Adipocyte (in vitro differentiated cells): ENCODE measurements at regions not wholly inside any gene's neighbourhood (a gene's known extent, or its start where the extent isn't known, plus 50 kb on each side); places are given as distances from the start of the nearest gene placed in this dataset.
"Not testable (repeated sequence)": the region's sequence is repeated elsewhere in the genome, so short reads cannot be mapped to it uniquely, and the experiment has no call there.

Source experiments
- DNase-seq: peaks from one replicate; pipeline ENCODE4 v3.0.0-alpha.2; 2015; ENCODE audit warnings: low read depth
- H3K27me3 ChIP-seq: replicated peaks from 2 replicates; pipeline ENCODE4 v1.7.0; 2013; ENCODE audit warnings: mild to moderate bottlenecking, low read length, moderate library complexity; ENCODE audit not compliant: control insufficient read depth, insufficient read depth
- H3K36me3 ChIP-seq: 2 replicates; pipeline ENCODE4 v1.7.0; 2013; ENCODE audit warnings: low read length, mild to moderate bottlenecking, moderate library complexity; ENCODE audit not compliant: control insufficient read depth, insufficient read depth, severe bottlenecking
- H3K4me1 ChIP-seq: 2 replicates; pipeline ENCODE4 v1.7.0; 2013; ENCODE audit warnings: mild to moderate bottlenecking, low read length, moderate library complexity; ENCODE audit not compliant: control insufficient read depth, insufficient read depth
- H3K4me3 ChIP-seq: 2 replicates; pipeline ENCODE4 v1.7.0; 2013; ENCODE audit warnings: mild to moderate bottlenecking, low read length, moderate library complexity
- H3K9ac ChIP-seq: 2 replicates; pipeline ENCODE4 v1.7.0; 2013; ENCODE audit warnings: mild to moderate bottlenecking, low read length, moderate library complexity
- H3K9me3 ChIP-seq: 2 replicates; pipeline ENCODE4 v1.7.0; 2013; ENCODE audit warnings: mild to moderate bottlenecking, low read length, moderate library complexity; ENCODE audit not compliant: control insufficient read depth

- H3K4me3 ChIP-seq: no peak overlapping the region
- H3K4me1 ChIP-seq: no peaks in the 10 kb centered on the region
- peak; percentile 73 for DNase-seq
- peaks cover 13% of the 10 kb centered on the region for H3K9me3 ChIP-seq
- no peaks in the 10 kb centered on the region for H3K36me3 ChIP-seq
- H3K9ac ChIP-seq: no peak overlapping the region
- no peaks in the 10 kb centered on the region for H3K27me3 ChIP-seq
Measured at GRCh38 chr7:93799750-93800357, 90.7 kb downstream of the TFPI2 start.

- not testable (repeated sequence) for H3K4me1 ChIP-seq, H3K9ac ChIP-seq, H3K36me3 ChIP-seq, H3K4me3 ChIP-seq, DNase-seq, H3K9me3 ChIP-seq, H3K27me3 ChIP-seq
Measured at GRCh38 chr7:93793084-93793697, 97.4 kb downstream of the TFPI2 start.

- H3K4me3 ChIP-seq: no peak overlapping the region
- H3K4me1 ChIP-seq: peaks cover 10% of the 10 kb centered on the region
- no peaks in the 10 kb centered on the region for H3K36me3 ChIP-seq
- no peak overlapping the region for H3K9ac ChIP-seq
- DNase-seq: no peak
- H3K9me3 ChIP-seq: no peaks in the 10 kb centered on the region
- no peaks in the 10 kb centered on the region for H3K27me3 ChIP-seq
Measured at GRCh38 chr7:93779115-93779514, 111.4 kb downstream of the TFPI2 start.

GRCh38 chr7:93778384-93778783 is 112.2 kb downstream of the TFPI2 start:
- peaks cover 2% of the 10 kb centered on the region for H3K9me3 ChIP-seq
- H3K27me3 ChIP-seq: no peaks in the 10 kb centered on the region
- peaks cover 10% of the 10 kb centered on the region for H3K4me1 ChIP-seq
- H3K36me3 ChIP-seq: no peaks in the 10 kb centered on the region
- H3K9ac ChIP-seq: no peak overlapping the region
- no peak overlapping the region for H3K4me3 ChIP-seq
- DNase-seq: no peak

GRCh38 chr7:93773446-93773845 is 117.1 kb downstream of the TFPI2 start:
- no peak for DNase-seq
- Histone ChIP-seq H3K36me3 (no peaks in the 10 kb centered on the region), H3K4me3 (no peak overlapping the region), H3K9me3 (peaks cover 2% of the 10 kb centered on the region), H3K9ac (no peak overlapping the region), H3K27me3 (no peaks in the 10 kb centered on the region), H3K4me1 (no peaks in the 10 kb centered on the region)

- H3K36me3 ChIP-seq: no peaks in the 10 kb centered on the region
- no peak overlapping the region for H3K9ac ChIP-seq
- H3K4me3 ChIP-seq: no peak overlapping the region
- no peaks in the 10 kb centered on the region for H3K27me3 ChIP-seq
- H3K9me3 ChIP-seq: no peaks in the 10 kb centered on the region
- DNase-seq: no peak
- no peaks in the 10 kb centered on the region for H3K4me1 ChIP-seq
Measured at GRCh38 chr7:93765475-93765874, 125.1 kb downstream of the TFPI2 start.

GRCh38 chr7:93758631-93759030 is 131.9 kb downstream of the TFPI2 start:
- Histone ChIP-seq H3K9ac (no peak overlapping the region), H3K9me3 (no peaks in the 10 kb centered on the region), H3K36me3 (no peaks in the 10 kb centered on the region), H3K27me3 (no peaks in the 10 kb centered on the region), H3K4me1 (peaks cover 9% of the 10 kb centered on the region), H3K4me3 (no peak overlapping the region)
- no peak for DNase-seq

- DNase-seq: no peak
- peaks cover 9% of the 10 kb centered on the region for H3K4me1 ChIP-seq
- H3K36me3 ChIP-seq: no peaks in the 10 kb centered on the region
- no peaks in the 10 kb centered on the region for H3K9me3 ChIP-seq
- no peak overlapping the region for H3K4me3 ChIP-seq
- no peaks in the 10 kb centered on the region for H3K27me3 ChIP-seq
- H3K9ac ChIP-seq: no peak overlapping the region
Measured at GRCh38 chr7:93757426-93757825, 133.1 kb downstream of the TFPI2 start.

GRCh38 chr7:93756890-93757289 is 133.7 kb downstream of the TFPI2 start:
- no peaks in the 10 kb centered on the region for H3K9me3 ChIP-seq
- H3K27me3 ChIP-seq: no peaks in the 10 kb centered on the region
- no peak overlapping the region for H3K9ac ChIP-seq
- no peaks in the 10 kb centered on the region for H3K36me3 ChIP-seq
- peaks cover 9% of the 10 kb centered on the region for H3K4me1 ChIP-seq
- no peak for DNase-seq
- H3K4me3 ChIP-seq: no peak overlapping the region

- Histone ChIP-seq H3K27me3 (no peaks in the 10 kb centered on the region), H3K9me3 (no peaks in the 10 kb centered on the region), H3K9ac (no peak overlapping the region), H3K4me3 (no peak overlapping the region), H3K4me1 (peaks cover 19% of the 10 kb centered on the region), H3K36me3 (no peaks in the 10 kb centered on the region)
- no peak for DNase-seq
Measured at GRCh38 chr7:93751421-93751820, 139.1 kb downstream of the TFPI2 start.

- no peak for DNase-seq
- Histone ChIP-seq H3K4me3 (no peak overlapping the region), H3K4me1 (peaks cover 22% of the 10 kb centered on the region), H3K9ac (no peak overlapping the region), H3K27me3 (no peaks in the 10 kb centered on the region), H3K36me3 (no peaks in the 10 kb centered on the region), H3K9me3 (no peaks in the 10 kb centered on the region)
Measured at GRCh38 chr7:93750986-93751385, 139.6 kb downstream of the TFPI2 start.

- Histone ChIP-seq H3K4me3 (peak overlapping the region; percentile 64), H3K9ac (no peak overlapping the region), H3K4me1 (peaks cover 17% of the 10 kb centered on the region), H3K9me3 (no peaks in the 10 kb centered on the region), H3K27me3 (no peaks in the 10 kb centered on the region), H3K36me3 (no peaks in the 10 kb centered on the region)
- DNase-seq: peak; percentile 1
Measured at GRCh38 chr7:93747019-93747418, 143.5 kb downstream of the TFPI2 start.
